Uterus (tissue), 3 donors: ENCODE measurements at regions not wholly inside any gene's neighbourhood (a gene's known extent, or its start where the extent isn't known, plus 50 kb on each side); places are given as distances from the start of the nearest gene placed in this dataset.

Experiments
- DNase-seq, 2 donors: peaks; one replicate each; pipeline ENCODE4 v3.0.0-alpha.2; 2019 to 2020
- H3K27ac ChIP-seq, 2 donors: fragments of 200-600 bp; sonication (generic); 1 replicate in 1 of 2; 2 replicates in 1 of 2; pipeline ENCODE4 v1.5.1; 2016 to 2018
- H3K27me3 ChIP-seq, 2 donors: fragments of 200-600 bp; sonication (generic); one replicate each; pipeline ENCODE4 v1.5.1; 2018 to 2019; ENCODE audit warnings: control low read depth in 1 of 2
- H3K36me3 ChIP-seq, 2 donors: fragments of 200-600 bp; sonication (generic); one replicate each; pipeline ENCODE4 v1.5.1; 2019; ENCODE audit warnings: control low read depth in 1 of 2
- H3K4me1 ChIP-seq, 2 donors: fragments of 200-600 bp; sonication (generic); one replicate each; pipeline ENCODE4 v1.5.1; 2018 to 2019; ENCODE audit warnings: control low read depth in 1 of 2
- H3K4me3 ChIP-seq, 2 donors: fragments of 200-600 bp; sonication (generic); 1 replicate in 1 of 2; 2 replicates in 1 of 2; pipeline ENCODE4 v1.5.1; 2018 to 2019; ENCODE audit warnings: mild to moderate bottlenecking in 1 of 2
- H3K9me3 ChIP-seq, 2 donors: fragments of 200-600 bp; sonication (generic); one replicate each; pipeline ENCODE4 v1.5.1; 2019; ENCODE audit warnings: control low read depth in 1 of 2
- POLR2A ChIP-seq, 2 donors: fragments of 450-650 bp; IDR thresholded peaks; one replicate each; pipeline ENCODE4 v1.6.1; 2016; ENCODE audit warnings: antibody characterized with exemption in 2 of 2, mild to moderate bottlenecking in 1 of 2, moderate library complexity in 1 of 2
- intact Hi-C: fragments of 100-400 bp; cut with DNase I; formaldehyde crosslinking; loops from one replicate; pipeline ENCODE4 v1.15.1; 2023; ENCODE audit warnings: low total_unique reads
- TF ChIP-seq, protein P1 (sequence below), 4 experiments: fragments of 200-600 bp in 2 of 4; fragments of 450-650 bp in 2 of 4; sonication (generic) in 2 of 4; IDR thresholded peaks; one replicate each; pipeline ENCODE4 v1.5.1; 2016 to 2019; ENCODE audit warnings: antibody characterized with exemption in 4 of 4, mild to moderate bottlenecking in 2 of 4, moderate library complexity in 1 of 4
- donor health status: DM: yes; HTN: yes; CAD: no.

DNA sequence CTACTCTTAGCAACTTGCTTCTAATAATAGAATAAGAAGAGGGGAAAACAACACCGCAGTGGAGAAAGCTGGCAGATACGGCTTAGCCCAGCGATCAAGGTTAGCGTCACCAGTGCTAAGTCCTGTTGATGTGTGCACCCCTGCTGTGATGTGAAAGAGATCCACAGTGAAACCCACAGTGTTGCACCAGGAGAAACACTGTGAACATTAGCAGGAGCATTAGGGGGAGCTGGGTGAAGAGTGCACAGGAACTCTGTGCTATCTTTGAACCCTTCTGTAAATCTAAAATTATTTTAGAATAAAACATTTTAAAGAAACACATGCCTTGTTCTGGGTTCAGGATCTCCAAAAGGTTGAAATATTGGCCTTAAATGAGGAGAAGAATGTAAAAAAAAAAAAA lies 154.1 kb upstream of the UNC5B start:
- Histone ChIP-seq H3K4me3 (no peak overlapping the region), H3K9me3 (no peaks in the 10 kb centered on the region), H3K27ac (no peak overlapping the region), H3K4me1 (no peaks in the 10 kb centered on the region), H3K36me3 (no peaks in the 10 kb centered on the region), H3K27me3 (no peaks in the 10 kb centered on the region)
- no peak for TF ChIP-seq POLR2A (IDR thresholded peaks at IDR 0.05)
- TF ChIP-seq, protein P1, sequence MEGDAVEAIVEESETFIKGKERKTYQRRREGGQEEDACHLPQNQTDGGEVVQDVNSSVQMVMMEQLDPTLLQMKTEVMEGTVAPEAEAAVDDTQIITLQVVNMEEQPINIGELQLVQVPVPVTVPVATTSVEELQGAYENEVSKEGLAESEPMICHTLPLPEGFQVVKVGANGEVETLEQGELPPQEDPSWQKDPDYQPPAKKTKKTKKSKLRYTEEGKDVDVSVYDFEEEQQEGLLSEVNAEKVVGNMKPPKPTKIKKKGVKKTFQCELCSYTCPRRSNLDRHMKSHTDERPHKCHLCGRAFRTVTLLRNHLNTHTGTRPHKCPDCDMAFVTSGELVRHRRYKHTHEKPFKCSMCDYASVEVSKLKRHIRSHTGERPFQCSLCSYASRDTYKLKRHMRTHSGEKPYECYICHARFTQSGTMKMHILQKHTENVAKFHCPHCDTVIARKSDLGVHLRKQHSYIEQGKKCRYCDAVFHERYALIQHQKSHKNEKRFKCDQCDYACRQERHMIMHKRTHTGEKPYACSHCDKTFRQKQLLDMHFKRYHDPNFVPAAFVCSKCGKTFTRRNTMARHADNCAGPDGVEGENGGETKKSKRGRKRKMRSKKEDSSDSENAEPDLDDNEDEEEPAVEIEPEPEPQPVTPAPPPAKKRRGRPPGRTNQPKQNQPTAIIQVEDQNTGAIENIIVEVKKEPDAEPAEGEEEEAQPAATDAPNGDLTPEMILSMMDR (IDR thresholded peaks at IDR 0.05) = no peak
- intact Hi-C loops = no loop called here
- no peak for DNase-seq

DNA sequence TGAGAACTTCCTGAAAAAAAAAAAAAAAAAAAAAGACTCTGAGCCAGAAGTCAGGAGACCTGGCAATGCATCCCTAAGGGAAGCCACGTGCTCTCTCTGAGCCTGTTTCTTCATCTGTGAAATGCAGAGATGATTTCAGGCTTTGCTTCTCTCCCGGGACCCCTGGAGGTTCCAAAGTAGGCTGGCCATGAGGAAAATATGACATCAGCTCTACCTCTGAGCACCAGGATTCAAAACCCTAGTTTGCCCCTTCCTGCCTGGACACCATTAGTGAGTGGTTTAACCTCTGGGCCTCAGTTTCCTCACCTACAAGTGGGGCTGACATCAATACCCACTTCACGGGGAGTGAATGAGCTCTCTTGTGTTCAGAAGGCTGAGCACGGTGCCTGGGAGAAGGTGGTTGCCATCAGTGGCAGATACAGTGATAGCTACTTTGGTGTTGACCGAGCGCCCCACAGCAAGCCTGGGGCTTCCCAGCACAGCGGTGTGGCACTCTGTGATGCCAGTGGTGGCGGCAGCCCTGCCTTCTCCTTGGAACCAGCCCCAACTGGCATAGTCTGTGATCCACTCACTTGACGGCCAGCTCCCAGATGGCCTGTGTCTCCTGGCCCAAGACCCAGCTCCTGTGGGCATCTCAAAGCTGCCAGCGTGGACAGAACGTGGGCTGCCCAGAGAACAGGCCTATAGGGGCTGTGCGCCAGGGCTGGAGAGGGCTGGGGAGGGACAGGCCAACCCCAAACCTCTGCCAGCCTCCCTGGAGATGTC lies 153.1 kb upstream of the UNC5B start:
- TF ChIP-seq, protein P1 (IDR thresholded peaks at IDR 0.05) = no peak
- no peak for TF ChIP-seq POLR2A (IDR thresholded peaks at IDR 0.05)

DNA sequence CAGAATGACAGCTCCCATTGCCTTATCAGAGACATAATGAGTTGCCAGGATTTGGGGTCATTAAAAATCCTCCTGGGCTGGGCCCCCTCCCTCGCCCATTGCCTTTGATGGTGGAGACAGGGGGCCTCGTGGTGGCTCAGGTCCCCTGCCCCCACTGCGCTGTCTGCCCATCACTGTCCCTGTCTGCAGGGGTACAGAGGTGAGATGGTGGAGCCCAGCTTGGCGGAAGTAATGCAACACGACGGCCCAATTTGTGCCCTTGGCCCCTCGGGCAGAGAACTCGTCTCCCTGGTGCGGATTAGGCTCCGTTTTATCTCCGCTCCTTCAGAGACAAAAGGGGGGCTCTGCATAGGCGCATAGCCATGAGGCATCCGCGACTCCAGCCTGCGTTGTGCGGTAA lies 152.4 kb upstream of the UNC5B start:
- H3K4me3 ChIP-seq = no peak overlapping the region
- DNase-seq = no peak
- intact Hi-C loops = no loop called here

More for the DNA sequence above, 153.1 kb upstream of the UNC5B start:
- no peak overlapping the region for H3K4me3 ChIP-seq
- no peaks in the 10 kb centered on the region for H3K9me3 ChIP-seq
- no peaks in the 10 kb centered on the region for H3K27me3 ChIP-seq
- intact Hi-C loops = no loop called here
- no peak overlapping the region for H3K27ac ChIP-seq
- no peaks in the 10 kb centered on the region for H3K4me1 ChIP-seq
- no peaks in the 10 kb centered on the region for H3K36me3 ChIP-seq
- no peak for DNase-seq

DNA sequence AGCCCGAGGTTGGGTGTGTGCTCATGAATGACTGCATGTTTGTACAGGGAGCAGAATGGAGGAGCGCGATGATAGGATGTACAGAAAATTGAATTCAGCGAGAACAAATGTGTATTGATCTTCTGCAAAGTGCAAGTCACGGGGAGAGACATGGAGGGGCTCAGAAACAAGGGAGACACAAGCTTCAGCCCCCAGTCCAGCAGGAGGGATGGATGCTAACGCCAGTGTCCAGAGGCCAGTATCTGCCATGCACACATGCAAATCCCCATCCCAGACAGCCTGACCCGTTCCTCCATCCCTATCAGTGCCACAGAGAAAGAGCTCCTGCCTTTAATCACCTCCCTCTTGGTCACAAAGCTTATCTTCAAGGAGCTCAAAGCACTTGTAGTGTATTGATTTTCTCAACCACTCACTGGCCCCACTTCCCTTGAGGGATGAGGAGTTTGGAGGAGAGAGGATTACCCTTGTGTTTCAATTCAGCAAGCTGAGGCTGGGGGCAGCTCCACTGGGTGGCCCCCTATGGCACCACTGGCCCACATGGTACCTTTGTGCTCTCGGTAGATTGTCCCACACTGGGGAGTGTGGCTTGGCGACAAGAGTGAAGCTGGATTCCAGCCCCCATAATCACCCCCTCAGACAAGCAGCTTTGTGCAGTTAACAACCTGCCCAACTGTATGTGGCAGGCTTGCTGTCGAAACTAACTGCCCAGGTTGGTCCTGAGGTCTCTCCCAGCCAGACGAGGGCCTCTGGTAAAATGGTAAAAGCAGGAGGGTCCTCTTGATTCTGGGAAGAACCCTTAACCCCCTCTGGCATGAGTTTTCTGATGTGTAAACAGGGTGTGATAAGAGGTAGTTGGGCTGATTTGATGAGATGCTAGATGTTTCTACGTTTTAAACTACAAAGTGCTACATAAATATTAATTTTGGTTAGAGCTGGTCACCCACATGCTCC lies 151.6 kb upstream of the UNC5B start:
- Histone ChIP-seq H3K27ac (no peak overlapping the region), H3K27me3 (no peaks in the 10 kb centered on the region), H3K36me3 (no peaks in the 10 kb centered on the region), H3K4me3 (no peak overlapping the region), H3K9me3 (no peaks in the 10 kb centered on the region), H3K4me1 (no peaks in the 10 kb centered on the region)
- TF ChIP-seq, protein P1 (IDR thresholded peaks at IDR 0.05) = no peak
- no peak for TF ChIP-seq POLR2A (IDR thresholded peaks at IDR 0.05)
- intact Hi-C loops = no loop called here
- no peak for DNase-seq

More for the DNA sequence above, 152.4 kb upstream of the UNC5B start:
- no peak for TF ChIP-seq POLR2A (IDR thresholded peaks at IDR 0.05)
- TF ChIP-seq, protein P1 (IDR thresholded peaks at IDR 0.05) = no peak
- no peak overlapping the region for H3K27ac ChIP-seq
- H3K4me1 ChIP-seq = no peaks in the 10 kb centered on the region
- H3K9me3 ChIP-seq = no peaks in the 10 kb centered on the region
- no peaks in the 10 kb centered on the region for H3K27me3 ChIP-seq
- no peaks in the 10 kb centered on the region for H3K36me3 ChIP-seq

DNA sequence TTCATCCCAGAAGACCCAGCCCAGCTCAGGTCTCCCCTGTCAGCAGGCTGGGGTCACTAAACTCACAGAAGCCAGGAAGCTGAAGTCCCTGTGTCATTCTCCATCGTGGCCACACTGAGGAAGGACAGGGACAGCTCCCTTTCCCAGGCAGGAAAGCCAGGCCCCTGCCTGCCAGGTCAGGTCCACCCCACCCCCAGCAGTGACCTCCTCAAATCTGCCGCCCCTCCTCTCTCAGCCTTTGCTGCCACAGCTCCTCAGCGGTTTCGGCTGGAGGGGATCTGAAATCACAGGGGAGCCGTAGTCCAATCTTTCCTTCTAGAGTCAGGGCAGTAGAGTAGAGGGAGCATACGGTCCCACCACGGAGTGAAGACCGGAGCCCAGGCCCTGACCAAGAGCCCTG lies 150.9 kb upstream of the UNC5B start:
- no peaks in the 10 kb centered on the region for H3K27me3 ChIP-seq
- TF ChIP-seq POLR2A (IDR thresholded peaks at IDR 0.05) = no peak
- TF ChIP-seq, protein P1 (IDR thresholded peaks at IDR 0.05) = no peak
- no peak overlapping the region for H3K4me3 ChIP-seq
- H3K27ac ChIP-seq = no peak overlapping the region
- intact Hi-C loops = no loop called here
- DNase-seq = no peak
- H3K36me3 ChIP-seq = no peaks in the 10 kb centered on the region
- H3K4me1 ChIP-seq = no peaks in the 10 kb centered on the region
- H3K9me3 ChIP-seq = no peaks in the 10 kb centered on the region
